K562 (cell line): ENCODE measurements at regions not wholly inside any gene's neighbourhood (a gene's known extent, or its start where the extent isn't known, plus 50 kb on each side); places are given as distances from the start of the nearest gene placed in this dataset.

Source experiments
- ATAC-seq: fragments of 200-7000 bp; cut with Tn5 transposase; 3 replicates; pipeline ENCODE4 v1.9.1; 2020; ENCODE audit warnings: moderate library complexity
- BruUV-seq: library from RNA; stranded (reverse); fragments of 400-500 nt; replicated peaks from 2 replicates; lab custom pipeline; 2021; lab: Mats Ljungman, UMichigan
- CTCF ChIA-PET: fragments of 300-600 bp; formaldehyde crosslinking; extraction: SDS; loops from one replicate; lab custom pipeline; 2021; ENCODE audit warnings: low intra/inter-chr PET ratio; lab: Yijun Ruan, JAX
- POLR2A ChIA-PET: fragments of 300-600, 350-650 bp; sonication (Branson Sonifier 250); formaldehyde crosslinking; extraction: SDS; loops from one replicate; lab custom pipeline; 2021; ENCODE audit warnings: antibody characterized with exemption, inconsistent platforms; lab: Yijun Ruan, JAX
- DNase-seq, 4 experiments: peaks; one replicate each; pipeline versions ENCODE4 v3.0.0 to v3.0.0-alpha.2; 2011 to 2018; ENCODE audit warnings: low spot score in 3 of 4, mixed read lengths in 3 of 4; ENCODE audit errors: extremely low read depth in 1 of 4
- FAIRE-seq: peaks from 2 replicates; lab custom pipeline; 2011; peaks lifted over from hg19 to GRCh38; lab: Jason Lieb, UNC
- H2AFZ ChIP-seq: 2 replicates; pipeline ENCODE4 v1.6.0; 2011; ENCODE audit warnings: low read depth, low read length, control low read depth, inconsistent platforms
- H3K27ac ChIP-seq: fragments of 200-600 bp; 3 replicates; pipeline ENCODE4 v1.8.0; 2011; ENCODE audit warnings: low read depth, mild to moderate bottlenecking, control low read depth, inconsistent platforms, low read length, moderate library complexity, mixed read lengths; ENCODE audit errors: extremely low read depth
- H3K27me3 ChIP-seq, 2 experiments: fragments of 300-600 bp in 1 of 2; 2 replicates in 1 of 2; 3 replicates in 1 of 2; pipeline versions ENCODE4 v1.6.0 to v1.8.0; 2011; ENCODE audit warnings: inconsistent platforms in 2 of 2, low read length in 2 of 2, mild to moderate bottlenecking in 1 of 2, mixed read lengths in 1 of 2, moderate library complexity in 1 of 2; ENCODE audit not compliant: control insufficient read depth in 2 of 2, insufficient read depth in 2 of 2
- H3K36me3 ChIP-seq: fragments of 300-600 bp; 3 replicates; pipeline ENCODE4 v1.8.0; 2011; ENCODE audit warnings: mild to moderate bottlenecking, low read length, inconsistent platforms; ENCODE audit not compliant: control insufficient read depth, insufficient read depth
- H3K4me1 ChIP-seq, 2 experiments: fragments of 200-600 bp in 1 of 2; replicated peaks in 1 of 2; 2 replicates in 1 of 2; 3 replicates in 1 of 2; pipeline versions ENCODE4 v1.5.1 to v1.8.0; 2011; ENCODE audit warnings: inconsistent platforms in 2 of 2, low read length in 2 of 2, mild to moderate bottlenecking in 1 of 2, mixed read lengths in 1 of 2, moderate library complexity in 1 of 2; ENCODE audit not compliant: control insufficient read depth in 2 of 2, insufficient read depth in 2 of 2
- H3K4me2 ChIP-seq: 2 replicates; pipeline ENCODE4 v1.6.1; 2011; ENCODE audit warnings: low read length, control low read depth, inconsistent platforms, mixed read lengths; ENCODE audit not compliant: insufficient read depth
- H3K4me3 ChIP-seq: fragments of 200-600 bp; sonication (generic), shearing (Covaris generic); 2 replicates; pipeline ENCODE4 v1.5.1; 2016; ENCODE audit warnings: control low read depth, inconsistent platforms
- H3K79me2 ChIP-seq: fragments of 200-600 bp; 3 replicates; pipeline ENCODE4 v1.8.0; 2011; ENCODE audit warnings: low read length, inconsistent platforms; ENCODE audit not compliant: control insufficient read depth, insufficient read depth
- H3K9ac ChIP-seq, 2 experiments: 2 replicates each; pipeline versions ENCODE4 v1.6.0 to v1.6.1; 2011; ENCODE audit warnings: low read depth in 2 of 2, low read length in 2 of 2, control low read depth in 1 of 2, inconsistent platforms in 1 of 2, mild to moderate bottlenecking in 1 of 2, mixed read lengths in 1 of 2; ENCODE audit not compliant: insufficient read depth in 1 of 2
- H3K9me1 ChIP-seq: one replicate; pipeline ENCODE4 v1.6.0; 2011; ENCODE audit warnings: inconsistent platforms, mild to moderate bottlenecking, low read length, moderate library complexity; ENCODE audit not compliant: control insufficient read depth, insufficient read depth
- H3K9me3 ChIP-seq: replicated peaks from 2 replicates; pipeline ENCODE4 v1.5.1; 2011; ENCODE audit warnings: low read depth, low read length, inconsistent platforms; ENCODE audit not compliant: control insufficient read depth, insufficient read depth
- H4K20me1 ChIP-seq: replicated peaks from 2 replicates; pipeline ENCODE4 v1.6.1; 2011; ENCODE audit warnings: low read length, inconsistent platforms, mixed read lengths; ENCODE audit not compliant: control insufficient read depth, insufficient read depth
- HOXB6 ChIP-seq: fragments of 250-450 bp; sonication (Bioruptor Pico); IDR thresholded peaks from 2 replicates; pipeline ENCODE4 v1.5.1; 2022; ENCODE audit warnings: mild to moderate bottlenecking, borderline replicate concordance
- KDM2B ChIP-seq: fragments of 250-450 bp; sonication (Bioruptor Pico); IDR thresholded peaks from 2 replicates; pipeline ENCODE4 v1.8.0; 2021; ENCODE audit warnings: mild to moderate bottlenecking, moderate library complexity
- NR2C1 ChIP-seq, 2 experiments: fragments of 450-650 bp; IDR thresholded peaks; 2 replicates each; pipeline ENCODE4 v1.6.1; 2017; ENCODE audit warnings: mild to moderate bottlenecking in 2 of 2, antibody characterized with exemption in 1 of 2, inconsistent platforms in 1 of 2, missing compliant biosample characterization in 1 of 2, missing genetic modification characterization in 1 of 2
- RBM34 ChIP-seq: fragments of 200-400 bp; formaldehyde crosslinking; IDR thresholded peaks from 2 replicates; pipeline ENCODE4 v1.6.1; 2018; ENCODE audit warnings: low read length, borderline replicate concordance; ENCODE audit not compliant: insufficient read depth
- SREBF2 ChIP-seq: sonication (generic); formaldehyde crosslinking; IDR thresholded peaks from 2 replicates; pipeline ENCODE4 v1.4.0; 2020; ENCODE audit warnings: mild to moderate bottlenecking, missing genetic modification reagents
- ZC3H11A ChIP-seq: IDR thresholded peaks from 2 replicates; pipeline ENCODE4 v1.6.1; 2012; ENCODE audit warnings: low read depth, low read length, improper control_type of control experiment
- WGBS: fragments of 100-300 bp; shearing (Covaris generic); methylation state at CpG from one replicate; pipeline ENCODE4 v1.1.6; 2016; ENCODE audit warnings: low coverage, mixed read lengths; ENCODE audit not compliant: insufficient coverage; ENCODE audit errors: missing lambda C conversion rate; 5-methylcytosine and 5-hydroxymethylcytosine counted together
- in situ Hi-C: fragments of 300-500 bp; cut with MboI; formaldehyde crosslinking; loops from 4 replicates; pipeline ENCODE4 v1.15.0; 2018; ENCODE audit warnings: inconsistent platforms, mixed read lengths
- intact Hi-C: fragments of 100-400 bp; cut with micrococcal nuclease; formaldehyde crosslinking; loops from 2 replicates; pipeline ENCODE4 v1.14.2; 2022
- TF ChIP-seq, protein P1 (sequence below): sonication (generic); formaldehyde crosslinking; IDR thresholded peaks from 2 replicates; pipeline ENCODE4 v1.8.1; 2023; ENCODE audit warnings: mild to moderate bottlenecking, missing genetic modification reagents
- TF ChIP-seq, protein P2 (sequence below): fragments of 250-450 bp; sonication (Bioruptor Pico); IDR thresholded peaks from 2 replicates; pipeline ENCODE4 v1.8.0; 2021; ENCODE audit warnings: moderate library complexity, mild to moderate bottlenecking, inconsistent platforms

DNA sequence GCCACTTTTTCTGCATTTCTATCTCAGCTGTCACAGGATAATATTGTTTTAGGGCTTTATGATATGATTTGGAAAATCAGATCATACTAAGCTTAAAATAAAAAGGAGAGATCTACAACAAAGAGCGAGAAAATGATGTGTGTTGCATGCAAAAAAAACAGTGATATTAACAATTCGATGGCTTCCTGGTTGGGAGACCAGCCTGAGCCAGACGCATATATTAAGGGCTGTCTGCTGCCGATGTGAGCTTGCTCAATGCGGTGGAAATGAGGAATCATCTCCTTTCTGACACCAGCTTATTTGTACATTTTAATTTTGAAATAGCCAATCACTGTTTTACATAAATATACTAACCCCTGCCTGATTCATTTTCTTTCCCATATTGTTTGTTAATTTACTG is 862.6 kb downstream of the USP25 start (continued):
- TF ChIP-seq, protein P1, sequence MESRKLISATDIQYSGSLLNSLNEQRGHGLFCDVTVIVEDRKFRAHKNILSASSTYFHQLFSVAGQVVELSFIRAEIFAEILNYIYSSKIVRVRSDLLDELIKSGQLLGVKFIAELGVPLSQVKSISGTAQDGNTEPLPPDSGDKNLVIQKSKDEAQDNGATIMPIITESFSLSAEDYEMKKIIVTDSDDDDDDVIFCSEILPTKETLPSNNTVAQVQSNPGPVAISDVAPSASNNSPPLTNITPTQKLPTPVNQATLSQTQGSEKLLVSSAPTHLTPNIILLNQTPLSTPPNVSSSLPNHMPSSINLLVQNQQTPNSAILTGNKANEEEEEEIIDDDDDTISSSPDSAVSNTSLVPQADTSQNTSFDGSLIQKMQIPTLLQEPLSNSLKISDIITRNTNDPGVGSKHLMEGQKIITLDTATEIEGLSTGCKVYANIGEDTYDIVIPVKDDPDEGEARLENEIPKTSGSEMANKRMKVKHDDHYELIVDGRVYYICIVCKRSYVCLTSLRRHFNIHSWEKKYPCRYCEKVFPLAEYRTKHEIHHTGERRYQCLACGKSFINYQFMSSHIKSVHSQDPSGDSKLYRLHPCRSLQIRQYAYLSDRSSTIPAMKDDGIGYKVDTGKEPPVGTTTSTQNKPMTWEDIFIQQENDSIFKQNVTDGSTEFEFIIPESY (CRISPR knock-in tag): no peak
- TF ChIP-seq KDM2B (no peak), SREBF2 (CRISPR knock-in tag) (no peak), HOXB6 (CRISPR knock-in tag) (no peak), NR2C1 (IDR thresholded peaks at IDR 0.05) (no peak), NR2C1 (tag; IDR thresholded peaks at IDR 0.05) (no peak)
- TF ChIP-seq, protein P2, sequence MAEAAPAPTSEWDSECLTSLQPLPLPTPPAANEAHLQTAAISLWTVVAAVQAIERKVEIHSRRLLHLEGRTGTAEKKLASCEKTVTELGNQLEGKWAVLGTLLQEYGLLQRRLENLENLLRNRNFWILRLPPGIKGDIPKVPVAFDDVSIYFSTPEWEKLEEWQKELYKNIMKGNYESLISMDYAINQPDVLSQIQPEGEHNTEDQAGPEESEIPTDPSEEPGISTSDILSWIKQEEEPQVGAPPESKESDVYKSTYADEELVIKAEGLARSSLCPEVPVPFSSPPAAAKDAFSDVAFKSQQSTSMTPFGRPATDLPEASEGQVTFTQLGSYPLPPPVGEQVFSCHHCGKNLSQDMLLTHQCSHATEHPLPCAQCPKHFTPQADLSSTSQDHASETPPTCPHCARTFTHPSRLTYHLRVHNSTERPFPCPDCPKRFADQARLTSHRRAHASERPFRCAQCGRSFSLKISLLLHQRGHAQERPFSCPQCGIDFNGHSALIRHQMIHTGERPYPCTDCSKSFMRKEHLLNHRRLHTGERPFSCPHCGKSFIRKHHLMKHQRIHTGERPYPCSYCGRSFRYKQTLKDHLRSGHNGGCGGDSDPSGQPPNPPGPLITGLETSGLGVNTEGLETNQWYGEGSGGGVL (CRISPR knock-in tag): no peak

DNA sequence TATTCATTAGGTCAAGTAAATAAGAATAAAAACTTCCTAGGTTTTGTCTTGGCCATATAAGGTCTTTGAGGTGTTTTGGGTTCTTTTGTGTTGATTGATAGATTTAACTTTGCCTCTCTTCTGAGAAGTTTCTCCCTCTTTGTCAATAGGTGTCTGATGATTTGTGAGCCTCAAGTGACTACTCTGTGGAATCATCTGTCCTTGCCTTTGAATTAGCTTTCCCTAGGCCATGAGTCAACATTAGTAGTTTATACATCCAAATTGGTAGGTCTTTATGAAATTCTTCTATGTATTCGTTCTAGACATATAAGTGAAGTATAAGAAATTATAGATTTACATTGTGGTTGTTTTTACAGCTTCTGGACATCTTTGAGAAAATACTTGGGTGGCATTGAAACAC is 864.4 kb downstream of the USP25 start:
- WGBS: 0% methylated on average over 1 of the region's 1 CpG

More for the DNA sequence above, 864.4 kb downstream of the USP25 start:
- no peak for DNase-seq
- ChIA-PET POLR2A (no interaction called here), CTCF (no interaction called here)
- Histone ChIP-seq H3K4me3 (no peak overlapping the region), H2AFZ (no peak overlapping the region), H3K27me3 (no peaks in the 10 kb centered on the region), H3K4me1 (no peaks in the 10 kb centered on the region), H3K4me2 (no peak overlapping the region), H3K9me1 (no peaks in the 10 kb centered on the region), H3K27ac (no peak overlapping the region), H3K9me3 (no peaks in the 10 kb centered on the region; the same call in 1 of the 2 replicates), H4K20me1 (no peaks in the 10 kb centered on the region), H3K36me3 (no peaks in the 10 kb centered on the region), H3K79me2 (no peaks in the 10 kb centered on the region), H3K9ac (no peak overlapping the region)
- TF ChIP-seq RBM34: no peak
- no peak for TF ChIP-seq ZC3H11A
- no peak for ATAC-seq
- no peak for FAIRE-seq
- intact Hi-C loops: no loop called here
- no TSS peak for BruUV-seq
- in situ Hi-C loops: no loop called here
